Fibroblast of peridontal ligament (primary cell): ENCODE measurements at regions not wholly inside any gene's neighbourhood (a gene's known extent, or its start where the extent isn't known, plus 50 kb on each side); places are given as distances from the start of the nearest gene placed in this dataset.

Source experiments
- DNase-seq: peaks from one replicate; pipeline ENCODE4 v3.0.0-alpha.2; 2010; ENCODE audit errors: extremely low read depth

DNA sequence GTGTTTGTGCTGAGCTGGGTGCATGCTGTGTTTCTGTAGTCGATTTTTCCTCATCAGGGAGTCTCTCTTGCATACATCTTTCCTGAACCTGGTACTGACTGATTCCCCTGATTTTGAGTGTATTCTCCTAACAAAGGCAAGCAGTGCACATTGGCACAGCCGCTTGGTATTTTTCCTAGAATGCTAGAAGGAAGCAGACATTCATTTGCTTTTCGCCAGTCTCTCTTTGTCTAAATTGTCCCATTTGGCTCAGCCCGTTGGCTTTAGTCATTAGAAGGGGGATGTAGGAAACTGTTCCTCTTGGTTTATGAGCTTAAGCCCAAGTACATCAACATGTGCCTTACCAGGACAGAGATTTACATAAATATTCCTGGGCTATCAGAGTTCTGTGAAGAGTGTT, 266.1 kb upstream of the TMTC4 start:
- DNase-seq, result no peak

DNA sequence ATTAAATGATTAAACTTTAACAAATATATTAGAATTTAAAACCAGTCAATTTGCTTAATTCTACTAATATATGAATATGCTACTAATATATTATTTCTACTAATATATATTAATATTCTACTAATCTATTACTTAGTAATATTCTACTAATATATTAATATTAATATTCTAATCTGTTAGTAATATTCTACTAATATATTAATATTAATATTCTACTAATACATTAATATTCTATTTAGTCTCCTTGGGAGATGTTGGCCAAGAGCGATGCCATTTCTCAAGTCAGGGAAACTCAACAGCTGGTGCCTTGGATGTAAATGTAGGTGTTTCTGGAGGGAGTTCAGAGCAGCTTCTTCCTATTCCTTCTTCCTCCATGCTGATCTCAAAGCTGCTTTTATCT, 259.2 kb upstream of the TMTC4 start:
- no peak for DNase-seq

DNA sequence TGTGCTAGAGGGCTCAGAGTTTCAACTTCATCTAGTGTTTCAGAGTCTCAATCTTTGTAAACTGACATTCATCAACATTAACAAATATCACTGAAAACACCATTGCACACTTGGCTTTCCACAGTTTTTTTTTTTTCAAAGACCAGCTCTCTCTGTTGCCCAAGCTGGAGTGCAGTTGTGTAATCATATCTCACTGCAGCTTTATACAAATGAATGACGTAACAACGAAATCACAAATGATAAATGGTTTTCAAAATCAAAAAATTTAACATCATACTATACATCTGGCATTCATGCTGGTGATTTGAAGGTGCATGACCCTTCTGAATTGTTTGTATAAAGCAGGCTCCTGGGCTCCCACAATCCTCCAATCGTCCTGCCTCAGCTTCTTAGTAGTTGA, 248.0 kb upstream of the TMTC4 start:
- DNase-seq, result peak; percentile 3

DNA sequence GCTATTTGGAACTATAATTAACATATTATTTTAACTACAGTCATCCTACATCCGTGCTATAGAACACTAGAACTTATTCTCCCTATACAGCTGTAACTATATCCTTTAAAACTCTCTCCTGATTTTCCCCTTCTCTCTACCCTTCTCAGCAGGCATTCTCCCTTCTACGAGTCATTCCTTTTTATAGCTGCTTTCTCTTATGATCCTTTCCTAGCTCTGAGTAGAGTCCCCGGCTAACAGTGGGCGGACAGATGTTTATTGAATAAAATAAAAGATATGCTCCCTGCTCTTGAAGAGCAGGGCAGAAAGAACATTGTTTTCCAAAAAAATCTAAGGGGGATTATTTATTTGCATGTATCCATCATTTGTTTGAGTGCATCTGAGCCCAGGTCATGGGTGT, 246.5 kb upstream of the TMTC4 start:
- DNase-seq, result no peak

DNA sequence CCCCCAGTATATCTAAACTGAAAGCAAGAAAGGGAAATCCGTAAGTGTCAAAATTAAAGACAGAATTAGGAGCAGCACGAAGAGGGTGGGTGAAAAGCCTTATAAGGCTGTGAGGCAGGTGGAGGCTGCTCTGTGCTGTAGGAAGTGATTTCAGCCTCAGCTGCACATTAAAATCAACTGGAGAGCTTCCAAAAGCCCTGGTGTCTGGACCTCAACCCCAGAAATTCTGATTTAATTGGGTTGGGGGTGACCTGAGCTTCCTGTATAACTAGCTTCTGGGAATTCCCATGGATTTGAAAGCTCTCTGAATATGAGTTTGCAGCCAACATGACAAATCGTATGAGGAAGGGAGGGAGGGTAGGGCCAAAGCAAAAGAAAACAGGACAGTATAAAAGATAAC, 242.4 kb upstream of the TMTC4 start:
- no peak for DNase-seq

DNA sequence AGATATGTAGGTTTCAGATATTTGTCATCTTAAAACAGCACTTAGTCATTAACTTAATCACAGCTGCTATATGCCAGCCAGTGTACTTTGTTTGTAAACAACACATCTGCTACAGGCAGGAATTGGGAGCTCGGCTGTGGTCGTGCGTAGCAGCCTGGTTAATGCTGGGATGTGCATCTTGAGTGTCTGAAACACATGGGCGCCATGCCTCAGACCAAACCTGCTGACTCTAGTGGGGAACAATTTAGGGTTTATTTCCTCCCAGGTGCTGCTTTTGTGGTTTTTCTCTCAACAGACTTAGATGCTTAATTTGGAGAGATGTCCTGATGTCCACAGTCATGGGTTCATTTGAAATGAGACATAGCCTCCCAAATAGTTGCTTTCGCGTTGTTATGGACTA, 238.5 kb upstream of the TMTC4 start:
- DNase-seq, result no peak

DNA sequence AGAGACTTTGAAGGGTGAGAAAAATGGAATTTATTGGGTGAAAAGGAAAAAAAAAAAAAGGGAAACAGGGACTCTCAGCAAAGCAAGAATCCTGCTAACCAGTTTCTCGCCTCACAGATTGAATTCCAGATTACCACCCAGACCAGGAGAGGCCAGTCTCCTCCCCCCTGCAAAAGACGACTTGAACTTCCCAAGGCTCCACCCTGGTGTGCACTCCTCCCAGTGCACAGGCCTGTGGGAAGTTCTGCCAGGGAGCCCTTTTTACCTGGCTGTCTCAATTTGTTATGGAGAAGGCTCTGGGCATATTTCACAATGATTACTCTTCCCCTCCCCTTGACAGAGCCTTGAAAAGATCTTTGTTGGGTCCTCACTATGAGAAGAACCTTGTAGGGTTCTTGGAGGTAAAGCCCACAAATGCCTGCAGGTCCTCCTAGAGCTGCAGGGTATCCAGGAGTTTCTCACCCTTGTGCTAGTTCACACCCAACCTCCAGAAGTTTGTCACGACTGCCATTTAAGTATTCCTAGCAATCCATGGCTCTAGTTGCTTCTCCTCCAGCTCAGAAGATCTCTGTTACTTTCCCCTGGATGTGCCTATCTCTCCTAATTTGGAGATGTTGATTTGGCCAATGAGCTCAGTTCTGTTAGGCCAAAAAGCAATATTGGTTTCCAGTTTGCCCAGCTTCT, 229.8 kb upstream of the TMTC4 start:
- no peak for DNase-seq

DNA sequence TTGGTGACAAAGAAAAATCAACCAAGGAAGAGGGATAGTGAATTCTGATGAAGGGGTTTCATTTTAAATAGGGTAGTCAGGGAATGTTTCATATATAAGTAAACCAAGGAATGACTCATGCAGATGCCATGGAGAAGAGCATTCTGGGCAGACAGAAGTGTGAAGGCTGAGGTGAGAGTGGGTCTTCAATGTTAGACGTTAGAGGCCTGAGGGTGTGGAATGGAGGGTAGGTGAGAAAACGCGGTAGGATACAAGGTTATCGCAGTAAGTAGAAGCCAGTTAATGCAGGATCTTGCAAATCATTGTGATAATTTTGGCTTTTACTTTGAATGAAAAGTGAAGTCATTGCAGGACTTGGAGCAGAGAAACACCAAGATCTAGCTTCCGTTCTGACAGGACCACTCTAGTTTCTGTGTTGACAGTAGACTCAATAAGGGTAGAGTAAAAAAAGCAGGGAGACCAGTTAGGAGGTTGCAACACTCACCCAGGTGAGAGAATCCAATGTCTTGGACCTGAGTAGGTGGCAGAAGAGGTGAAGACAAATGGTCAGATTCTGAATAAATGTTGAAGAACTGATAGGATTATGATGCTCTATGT, 225.2 kb upstream of the TMTC4 start:
- no peak for DNase-seq

DNA sequence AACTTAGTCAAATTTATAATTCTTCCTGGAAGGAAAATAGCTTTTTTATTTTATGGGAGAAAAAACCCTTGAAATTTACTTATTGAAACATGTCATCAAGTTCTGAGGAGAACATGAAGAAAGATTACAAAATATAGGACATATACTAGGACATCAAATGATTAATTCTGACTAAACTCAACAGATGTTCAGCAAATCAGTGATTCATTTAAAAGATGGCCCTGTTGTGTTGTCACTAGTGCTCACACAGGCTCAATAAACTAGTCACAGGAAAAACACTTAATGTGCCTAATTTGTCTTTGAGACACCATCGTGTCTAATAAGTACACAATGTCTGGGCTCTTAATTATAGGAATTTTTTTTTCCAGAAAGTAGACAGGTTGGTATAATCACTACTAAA, 223.8 kb upstream of the TMTC4 start:
- DNase-seq, result no peak

DNA sequence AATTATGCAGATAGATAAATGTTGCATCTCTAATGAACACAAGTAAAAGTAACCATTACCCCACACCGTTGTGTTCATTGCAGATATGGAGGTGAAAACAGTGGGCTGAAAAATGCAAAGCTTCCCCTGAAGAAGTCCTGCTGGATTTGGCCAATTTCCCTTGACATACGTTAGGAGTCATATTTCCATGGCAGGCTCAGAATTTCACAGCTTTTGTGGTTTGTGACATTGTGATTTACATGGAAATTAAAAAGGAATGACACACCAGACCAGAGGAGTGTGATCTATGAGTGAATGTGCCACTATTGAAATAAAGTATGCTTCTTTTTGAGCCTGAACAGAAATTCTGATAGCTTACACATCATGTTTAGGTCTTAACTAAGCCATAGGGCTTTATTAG, 221.1 kb upstream of the TMTC4 start:
- DNase-seq, result no peak

DNA sequence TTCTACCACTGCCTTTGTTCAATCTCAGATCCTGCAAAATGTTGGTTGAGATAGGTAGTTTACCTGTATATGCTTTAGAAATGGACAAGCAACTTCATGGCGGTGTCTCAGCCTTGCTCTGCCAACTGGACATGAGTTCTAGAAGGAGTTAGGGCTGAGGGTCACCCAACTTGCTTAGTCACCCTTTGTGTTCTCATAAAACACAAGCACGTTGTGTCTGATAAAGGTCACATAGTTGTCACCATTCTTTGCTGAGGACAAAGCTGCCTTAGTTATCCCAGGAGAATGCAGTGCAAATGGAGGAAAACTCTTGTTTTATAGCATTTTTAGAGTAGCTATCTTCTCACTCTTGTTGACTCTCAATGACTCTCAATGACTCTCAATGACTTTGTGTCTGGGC, 218.4 kb upstream of the TMTC4 start:
- DNase-seq, result no peak

DNA sequence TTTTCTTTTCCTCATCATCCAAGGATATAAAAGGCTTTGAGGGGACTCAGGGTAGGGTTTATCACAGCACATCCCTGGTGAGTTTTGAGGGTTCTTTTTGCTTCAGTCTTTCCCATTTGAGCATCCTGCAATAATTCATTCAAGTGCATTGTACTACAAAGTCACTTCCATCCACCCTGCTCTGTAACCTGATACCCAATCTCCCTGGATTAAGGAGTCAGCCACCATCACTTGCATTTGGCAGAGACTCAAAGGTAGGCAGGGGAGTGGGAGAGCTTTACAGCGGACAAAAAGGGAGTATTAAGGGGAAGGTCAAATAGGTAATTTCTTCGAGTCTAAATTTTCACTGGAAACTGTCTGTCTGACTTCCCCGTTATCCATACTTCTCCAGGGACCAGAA, 216.1 kb upstream of the TMTC4 start:
- DNase-seq, result no peak

DNA sequence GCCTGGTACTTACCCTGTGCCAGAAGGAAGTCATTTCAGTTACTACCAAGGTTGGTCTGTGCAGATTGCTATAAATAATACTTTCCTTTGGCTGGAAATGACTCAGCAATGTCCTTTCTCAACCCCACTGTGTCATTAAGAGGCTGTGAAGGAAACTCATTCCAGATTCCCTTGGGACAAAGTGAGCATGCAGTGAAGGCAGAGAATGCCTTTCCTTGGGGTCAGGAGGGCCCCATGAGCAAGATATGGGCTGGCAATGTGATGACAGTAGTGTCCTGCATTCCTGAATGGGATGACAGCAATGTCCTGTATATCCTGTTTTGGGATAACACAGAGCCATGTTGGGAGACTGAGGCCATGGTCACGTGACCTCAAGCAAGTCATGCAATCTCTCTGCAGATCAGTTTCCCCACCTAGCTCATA, 213.1 kb upstream of the TMTC4 start:
- DNase-seq, result peak; percentile 82

DNA sequence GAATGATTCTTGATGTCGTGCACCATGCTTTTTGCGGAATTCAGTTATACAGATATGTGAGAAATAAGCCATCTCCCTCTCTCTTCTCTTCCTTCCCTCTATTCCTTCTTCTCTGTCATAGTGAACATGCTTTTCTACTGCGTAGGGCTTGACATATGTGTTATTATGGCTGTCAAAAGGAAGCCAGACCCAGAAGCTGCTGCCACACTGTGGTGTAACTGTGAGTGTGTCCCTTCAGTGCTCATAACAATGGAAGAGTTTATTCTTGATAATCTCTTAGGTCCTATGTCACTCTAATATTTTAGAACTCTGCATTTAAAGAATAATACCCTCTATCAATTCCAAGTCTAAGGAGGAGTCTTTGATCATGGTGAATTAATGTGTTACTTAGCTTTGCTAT, 208.9 kb upstream of the TMTC4 start:
- no peak for DNase-seq

DNA sequence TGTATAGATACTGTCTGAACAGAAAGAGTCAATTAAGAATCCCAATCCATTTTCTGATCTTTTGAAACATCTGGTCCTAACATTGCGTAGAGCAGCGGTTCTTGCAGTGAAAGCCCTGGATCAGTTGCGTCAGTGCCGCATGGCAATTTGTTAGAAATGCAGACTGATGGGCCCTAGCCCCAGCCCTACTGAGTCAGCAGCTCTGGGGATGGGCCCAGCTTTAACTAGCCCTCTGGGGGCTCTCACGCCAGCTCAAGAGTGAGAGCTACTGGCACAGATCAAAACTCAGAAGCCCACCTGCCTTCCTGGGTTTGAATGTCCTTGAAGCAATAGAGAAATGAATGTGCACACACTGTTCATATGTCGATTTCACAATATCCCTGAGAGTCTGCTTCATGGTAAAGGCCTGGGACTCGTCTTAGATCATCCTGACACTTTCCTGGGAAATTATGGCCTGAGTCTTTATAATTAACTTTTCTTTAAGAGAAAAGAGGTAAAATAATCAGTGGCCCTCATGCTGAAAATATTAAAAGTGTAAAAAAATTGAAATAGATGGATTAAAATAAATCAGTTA, 206.8 kb upstream of the TMTC4 start:
- DNase-seq, result peak; percentile 7

DNA sequence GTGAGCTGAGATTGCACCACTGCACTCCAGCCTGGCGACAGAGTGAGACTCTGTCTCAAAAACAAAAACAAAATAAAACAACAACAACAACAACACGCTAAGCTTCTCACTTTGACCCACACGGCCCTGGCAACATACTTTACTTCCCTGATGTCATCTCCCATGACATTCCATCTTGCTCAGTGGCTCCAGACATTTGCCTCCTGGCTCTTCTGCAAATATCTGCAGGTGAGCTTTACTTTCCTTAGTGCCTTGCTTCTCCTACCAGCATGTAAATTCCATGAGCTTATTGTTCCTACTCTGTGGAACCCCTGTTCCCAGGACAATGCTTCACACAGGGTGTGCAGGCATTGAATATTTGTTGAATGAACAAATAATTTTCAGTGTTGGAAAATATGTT, 205.6 kb upstream of the TMTC4 start:
- no peak for DNase-seq

DNA sequence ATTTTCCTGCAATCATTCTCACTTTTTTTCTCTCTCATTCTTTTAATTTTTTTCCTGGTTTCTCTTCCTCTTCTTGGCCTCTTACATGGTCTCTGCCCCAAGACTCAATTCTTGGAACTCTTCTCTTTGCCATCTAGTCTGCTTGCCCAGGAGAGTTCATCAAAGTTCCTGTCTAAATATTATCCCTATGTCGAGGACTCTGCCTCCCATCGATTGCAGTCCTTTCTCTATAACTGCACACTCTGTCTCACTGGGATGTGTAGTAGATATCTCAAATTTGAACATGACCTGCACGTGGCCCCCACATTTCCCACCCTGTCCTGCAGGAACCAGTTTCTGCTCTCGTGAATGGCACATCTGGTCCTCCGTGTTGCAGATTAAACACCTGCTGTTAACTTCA, 204.7 kb upstream of the TMTC4 start:
- DNase-seq, result no peak

DNA sequence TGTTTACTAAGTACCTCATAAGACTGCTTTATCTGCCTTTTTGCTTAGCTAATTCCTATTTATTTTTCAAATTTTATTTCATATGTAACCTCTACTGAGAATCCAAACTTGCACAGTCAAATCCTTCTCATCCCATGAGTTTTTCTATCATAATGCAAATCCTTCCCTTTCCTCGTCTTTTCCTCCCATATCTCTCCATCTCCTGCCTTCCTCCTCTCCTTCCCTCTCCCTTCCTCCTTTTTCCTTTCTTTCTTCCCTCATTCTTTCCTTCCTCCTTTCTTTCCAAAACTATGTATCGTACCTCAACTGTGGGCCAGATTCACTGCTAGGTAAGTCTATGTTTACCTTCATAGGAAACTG, 201.4 kb upstream of the TMTC4 start:
- DNase-seq, result no peak

DNA sequence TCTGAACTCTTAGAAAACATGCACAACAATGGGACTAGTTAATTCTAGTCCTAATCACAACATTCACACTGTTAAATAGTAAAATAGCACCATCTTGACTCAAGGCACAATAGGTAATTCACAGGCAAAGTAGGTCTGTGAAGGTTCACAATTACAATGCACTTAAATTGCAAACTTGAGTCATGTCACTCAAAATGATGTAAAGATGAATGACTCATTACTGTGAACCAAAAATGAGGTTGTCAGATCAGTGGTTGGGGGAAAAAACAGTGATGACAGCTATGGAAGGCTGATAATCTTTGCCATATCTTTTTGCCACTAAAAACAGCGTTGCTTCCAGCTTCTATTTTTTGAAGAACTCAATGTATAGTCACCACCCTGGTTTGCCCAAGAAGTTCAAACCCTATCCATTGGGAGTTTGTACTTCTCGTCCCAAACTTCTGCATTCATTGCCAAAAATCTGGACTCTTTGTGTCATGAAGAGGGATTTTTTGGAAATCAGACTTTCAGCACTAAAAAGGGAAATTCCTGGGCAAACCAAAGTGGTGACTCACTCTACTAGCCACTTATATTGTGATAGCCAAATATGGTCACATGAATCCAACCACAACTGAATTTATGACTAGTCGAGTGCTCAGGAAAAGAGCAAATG, 200.9 kb upstream of the TMTC4 start:
- peak; percentile 98 for DNase-seq

DNA sequence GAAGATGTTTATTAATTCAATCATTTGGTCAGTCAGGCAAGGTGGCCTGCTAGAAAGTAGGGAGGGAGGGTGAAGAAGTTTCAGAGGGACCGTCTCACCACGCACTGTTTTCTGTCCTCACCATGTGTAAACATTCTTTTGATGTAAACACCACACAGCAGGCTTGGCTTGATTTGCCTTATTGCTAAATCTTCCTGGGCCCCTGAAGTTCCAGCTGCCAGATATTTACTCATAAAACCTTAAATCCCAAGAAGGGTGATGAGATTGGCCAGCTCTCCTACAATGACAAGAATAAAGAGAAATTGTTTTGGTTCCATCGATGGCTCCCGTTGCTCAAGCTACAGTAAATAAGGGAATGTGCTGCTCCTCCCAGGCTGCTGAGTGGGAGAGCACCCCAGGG, 198.2 kb upstream of the TMTC4 start:
- DNase-seq, result peak; percentile 36

DNA sequence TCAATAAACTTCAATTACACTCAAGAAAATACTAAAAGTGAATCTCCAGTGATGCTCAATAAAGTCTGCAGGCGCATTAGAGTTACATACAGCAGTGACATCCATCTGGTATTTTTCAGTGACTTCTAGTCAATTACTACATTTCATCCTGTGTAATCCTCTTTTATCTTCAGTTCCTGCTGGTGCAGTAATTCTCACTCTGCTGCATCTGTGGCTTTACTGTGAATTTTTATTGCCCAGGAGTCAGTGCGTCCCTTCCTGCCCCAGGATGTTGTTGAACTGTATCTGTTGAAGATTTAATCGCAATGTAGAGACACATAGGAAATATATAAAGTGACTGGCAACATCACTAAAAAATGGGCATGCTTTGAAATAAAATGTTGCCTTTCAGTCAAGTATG, 196.3 kb upstream of the TMTC4 start:
- no peak for DNase-seq

DNA sequence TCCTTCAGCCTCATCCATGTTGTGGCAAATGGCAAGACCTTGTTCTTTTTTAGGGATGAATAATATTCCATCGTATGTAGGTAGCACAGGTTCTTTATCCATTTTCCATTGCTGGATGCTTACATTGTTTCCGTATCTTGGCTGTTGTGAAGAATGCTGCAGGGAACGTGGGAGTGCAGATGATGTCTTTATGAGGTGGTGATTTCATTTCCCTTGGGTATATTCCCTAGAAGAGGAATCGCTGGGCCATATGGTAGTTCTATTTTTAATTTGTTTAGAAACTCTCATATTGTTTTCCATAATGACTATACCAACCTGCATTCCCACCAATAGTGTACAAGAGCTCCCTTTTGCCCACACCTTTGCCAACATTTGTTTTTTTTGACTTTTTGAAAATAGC, 186.3 kb upstream of the TMTC4 start:
- DNase-seq, result no peak

DNA sequence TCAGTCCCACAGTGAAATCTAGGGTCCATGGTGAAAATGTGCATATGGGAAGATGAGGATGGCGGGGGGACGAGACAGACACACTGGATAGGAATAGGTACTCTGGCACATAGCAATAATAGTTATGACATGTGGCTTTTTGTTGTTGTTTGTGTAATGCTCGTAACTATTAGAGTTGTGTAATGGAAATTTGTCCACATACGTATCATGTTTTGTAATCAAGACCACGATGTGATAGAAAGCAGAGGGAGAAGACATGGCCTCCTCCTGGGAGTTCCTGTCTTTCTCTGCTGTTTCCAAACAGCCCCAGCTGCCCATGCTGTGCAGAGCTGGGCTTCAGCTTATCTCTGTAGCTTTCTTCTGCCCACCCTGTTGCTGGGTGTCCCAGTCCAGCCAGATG, 185.3 kb upstream of the TMTC4 start:
- no peak for DNase-seq
